ENCODE measurements at regions not wholly inside any gene's neighbourhood (a gene's known extent, or its start where the extent isn't known, plus 50 kb on each side); places are given as distances from the start of the nearest gene placed in this dataset.
"Not testable (repeated sequence)": the region's sequence is repeated elsewhere in the genome, so short reads cannot be mapped to it uniquely, and the experiment has no call there.

DNA sequence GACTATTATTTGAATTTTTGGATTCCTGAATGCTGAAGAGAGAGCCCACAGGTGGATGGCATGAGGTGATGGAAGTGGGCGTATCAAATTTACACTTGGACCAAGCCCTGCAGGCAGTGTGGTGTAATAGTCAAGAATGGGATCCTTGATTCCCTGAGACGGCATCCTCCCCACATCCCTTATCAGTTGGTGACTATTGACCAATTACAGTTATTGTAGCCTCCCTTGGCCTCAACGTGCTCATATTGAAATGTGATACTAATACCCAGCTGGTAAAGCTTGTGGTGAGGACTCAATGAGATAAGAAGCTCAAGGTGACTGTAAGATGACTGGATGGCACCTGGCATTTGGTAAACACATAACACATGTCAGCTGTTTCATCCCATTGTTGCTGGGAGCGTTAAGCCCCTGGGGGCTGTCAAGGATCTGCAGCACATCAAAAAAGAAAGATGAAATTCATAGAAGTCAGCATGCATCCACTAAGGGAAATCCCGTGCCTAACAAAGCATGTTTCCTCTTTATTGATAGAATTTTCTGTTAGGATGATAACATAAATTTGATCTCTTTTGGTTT is 65.6 kb upstream of the IRX2 start:
- DNase-seq = peak; percentile 23

DNA sequence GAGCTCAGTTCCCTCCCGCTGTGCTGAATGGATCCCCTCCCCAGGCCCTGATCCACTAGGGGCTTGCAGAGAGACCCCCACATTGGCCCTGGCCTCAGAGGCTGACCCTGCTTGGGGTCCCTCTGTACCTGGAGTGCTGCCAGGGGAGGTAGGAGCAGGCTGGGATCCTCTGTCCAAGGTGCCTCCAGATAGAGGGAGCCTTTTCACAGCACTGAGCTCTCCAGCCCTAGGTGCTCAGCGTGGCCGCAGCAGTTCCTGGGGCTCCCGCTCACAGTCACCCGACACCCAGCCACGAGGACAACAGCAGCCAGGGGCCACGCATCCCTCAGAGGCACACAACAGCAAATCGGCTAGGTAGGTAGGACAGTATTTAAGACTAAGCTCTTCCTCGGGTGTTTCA is 62.2 kb upstream of the IRX2 start:
- no peak for DNase-seq

DNA sequence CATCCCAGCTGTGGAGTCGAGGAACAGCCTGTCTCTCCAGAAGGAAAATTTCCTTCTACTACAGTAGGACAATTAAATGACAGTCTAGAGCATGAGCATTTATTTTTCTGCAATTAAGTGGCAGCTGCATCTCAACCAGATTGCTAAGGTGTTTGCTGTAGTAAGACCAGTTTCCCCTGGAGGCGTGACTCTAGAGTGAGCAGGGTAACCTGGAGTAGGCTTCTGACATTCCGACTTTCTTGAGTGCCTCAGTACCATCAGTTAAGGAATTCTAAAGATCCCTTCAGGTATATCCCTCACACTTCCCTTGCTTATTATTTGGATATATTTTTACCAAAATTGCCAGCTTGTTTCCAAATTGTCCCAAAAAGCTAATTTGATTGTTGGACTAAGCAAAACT is 59.2 kb upstream of the IRX2 start:
- DNase-seq = no peak

DNA sequence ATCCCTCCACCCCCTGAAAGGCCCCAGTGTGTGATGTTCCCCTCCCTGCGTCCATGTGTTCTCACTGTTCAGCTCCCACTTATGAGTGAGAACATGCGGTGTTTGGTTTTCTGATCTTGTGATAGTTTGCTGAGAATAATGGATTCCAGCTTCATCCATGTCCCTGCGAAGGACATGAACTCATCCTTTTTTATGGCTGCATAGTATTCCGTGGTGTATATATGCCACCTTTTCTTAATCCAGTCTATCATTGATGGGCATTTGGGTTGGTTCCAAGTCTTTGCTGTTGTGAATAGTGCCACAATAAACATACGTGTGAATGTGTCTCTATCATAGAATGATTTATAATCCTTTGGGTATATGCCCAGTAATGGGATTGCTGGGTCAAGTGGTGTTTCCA is 55.8 kb upstream of the IRX2 start:
- not testable (repeated sequence) for DNase-seq

DNA sequence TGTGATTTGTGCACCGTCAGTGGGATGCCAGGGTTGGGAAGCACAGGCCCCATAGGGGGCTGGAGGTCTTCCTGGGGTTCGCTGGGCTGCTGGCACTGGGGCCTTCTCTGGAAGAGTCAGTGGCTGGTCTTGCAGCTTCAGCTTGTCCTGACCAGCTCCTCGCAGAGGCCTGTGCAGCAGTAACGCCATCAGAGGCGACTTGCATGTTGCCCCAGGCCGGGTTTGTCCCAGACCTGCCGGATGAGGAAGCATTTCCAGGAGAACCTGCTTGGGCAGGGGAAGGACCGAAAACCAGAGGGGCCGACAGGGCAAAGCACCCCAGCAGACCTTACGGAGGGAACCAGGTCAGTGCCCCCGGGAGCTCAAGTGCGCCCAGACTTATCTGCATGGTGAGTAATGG is 54.7 kb upstream of the IRX2 start:
- no peak for DNase-seq

DNA sequence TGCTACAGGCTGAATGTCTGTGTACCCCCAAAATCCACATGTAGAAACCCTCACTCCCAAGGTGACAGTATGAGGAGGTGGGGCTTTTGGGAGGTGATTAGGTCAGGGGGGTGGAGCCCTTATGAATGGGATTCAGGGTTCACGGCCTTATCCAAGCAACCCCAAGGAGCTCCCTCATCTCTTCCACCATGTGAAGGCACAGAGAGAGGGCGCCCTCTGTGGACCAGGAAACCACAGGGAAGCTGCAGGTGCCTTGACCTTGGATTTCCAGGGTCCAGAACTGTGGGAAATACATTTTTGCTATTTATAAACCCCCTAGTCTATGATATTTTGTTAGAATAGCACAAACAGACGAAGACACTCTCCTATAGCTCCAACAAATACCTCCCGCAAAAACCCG is 53.6 kb upstream of the IRX2 start:
- DNase-seq = no peak

DNA sequence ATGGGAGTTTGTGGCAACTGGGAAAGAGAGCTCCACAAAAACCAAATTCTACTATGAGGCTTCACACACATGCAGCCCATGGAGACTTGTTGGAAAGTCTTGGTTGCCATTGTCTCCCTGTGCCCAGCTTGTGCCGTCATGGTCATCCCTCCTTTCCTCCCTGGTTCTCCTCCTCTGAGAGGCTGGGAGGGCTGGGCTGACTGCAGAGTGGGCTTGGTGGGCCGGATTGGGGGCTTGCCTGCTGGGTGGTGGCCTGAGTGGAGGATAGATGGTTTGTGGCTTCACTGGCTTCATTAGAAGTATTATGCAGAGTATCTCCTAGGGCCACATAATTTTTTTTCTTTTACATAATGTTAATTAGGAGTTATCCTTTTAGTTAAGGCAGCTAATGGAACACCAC is 52.3 kb upstream of the IRX2 start:
- no peak for DNase-seq

DNA sequence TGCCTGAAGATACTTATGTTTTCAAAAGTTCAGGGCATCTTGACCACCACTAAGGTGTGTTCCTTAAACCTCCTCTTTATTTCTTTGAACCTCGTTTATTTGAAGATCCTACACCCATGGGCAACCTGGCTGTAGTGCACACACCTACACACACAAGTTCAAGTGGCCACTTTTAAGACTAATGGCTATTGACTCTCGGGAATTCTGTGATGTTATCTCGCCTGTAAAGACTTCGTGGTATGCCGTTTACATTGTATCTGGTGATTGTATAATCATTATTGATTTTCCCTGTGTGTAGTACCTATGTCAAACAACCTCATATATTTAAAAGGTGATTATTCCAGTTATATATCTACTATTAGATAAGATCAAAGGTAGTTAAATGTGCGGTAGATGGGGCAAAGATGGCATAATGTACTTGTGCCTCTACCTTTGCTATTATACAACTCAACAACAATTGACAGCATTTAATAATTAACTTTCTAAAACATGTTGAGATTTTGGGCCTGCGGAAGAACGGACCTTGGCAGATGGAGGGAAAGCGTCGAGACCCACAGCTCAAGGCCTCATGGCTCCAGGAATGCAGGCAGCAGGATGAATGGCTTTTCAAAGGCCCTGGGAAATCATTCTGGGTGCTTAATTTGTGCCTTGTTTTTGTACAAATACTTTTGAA is 51.4 kb upstream of the IRX2 start:
- no peak for DNase-seq

DNA sequence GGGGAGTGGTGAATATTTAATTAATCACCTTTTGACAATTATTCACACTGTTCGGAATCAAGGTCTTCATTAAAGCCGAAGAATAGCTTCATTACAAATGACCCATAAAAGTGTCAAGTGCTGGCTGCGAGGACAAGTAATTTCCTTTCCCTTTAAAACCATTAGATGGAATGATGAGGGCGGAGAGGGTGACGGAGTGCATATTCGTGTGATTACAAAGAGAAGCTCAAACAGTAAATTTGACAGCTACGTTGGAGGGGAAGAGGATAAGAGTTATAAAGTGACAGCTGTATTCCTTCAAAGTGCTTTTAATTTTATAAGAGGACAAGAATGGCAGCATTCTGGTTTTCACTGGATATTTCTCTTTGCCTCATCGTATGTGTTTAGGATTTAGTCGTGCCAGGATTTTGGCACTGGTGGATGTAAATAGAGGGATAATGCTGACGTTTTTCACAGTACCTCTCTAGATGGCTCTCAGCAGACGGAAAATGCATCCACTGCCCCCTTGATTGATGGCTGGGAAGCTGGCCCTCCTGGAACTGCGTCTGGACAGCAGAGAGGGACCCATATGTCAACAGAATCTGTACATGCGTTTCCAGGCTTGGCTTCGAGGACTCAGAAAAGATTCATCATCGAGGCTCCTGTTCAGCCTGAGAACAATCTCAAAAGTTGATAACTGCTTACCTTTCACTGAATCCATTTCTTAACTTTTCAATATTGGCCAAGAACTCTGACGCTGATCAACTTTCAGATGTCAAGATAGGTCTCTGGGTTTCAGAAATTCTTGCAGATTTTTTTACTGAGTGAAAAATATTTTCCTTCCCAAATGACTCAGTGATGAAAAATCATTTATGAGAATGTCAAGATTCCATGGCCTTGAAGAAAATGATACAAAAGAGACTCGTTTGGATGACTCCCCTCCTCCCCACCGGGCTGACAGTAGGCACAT is 50.4 kb upstream of the IRX2 start:
- peak; percentile 23 for DNase-seq
